HG03469 (cell line): ENCODE measurements at regions not wholly inside any gene's neighbourhood (a gene's known extent, or its start where the extent isn't known, plus 50 kb on each side); places are given as distances from the start of the nearest gene placed in this dataset.

Source experiments
- ATAC-seq: cut with Tn5 transposase; IDR thresholded peaks from one replicate; pipeline ENCODE4 v1.9.1; 2021; ENCODE audit warnings: mild to moderate bottlenecking, moderate library complexity, moderate number of reproducible peaks; ENCODE audit not compliant: unreplicated experiment

DNA sequence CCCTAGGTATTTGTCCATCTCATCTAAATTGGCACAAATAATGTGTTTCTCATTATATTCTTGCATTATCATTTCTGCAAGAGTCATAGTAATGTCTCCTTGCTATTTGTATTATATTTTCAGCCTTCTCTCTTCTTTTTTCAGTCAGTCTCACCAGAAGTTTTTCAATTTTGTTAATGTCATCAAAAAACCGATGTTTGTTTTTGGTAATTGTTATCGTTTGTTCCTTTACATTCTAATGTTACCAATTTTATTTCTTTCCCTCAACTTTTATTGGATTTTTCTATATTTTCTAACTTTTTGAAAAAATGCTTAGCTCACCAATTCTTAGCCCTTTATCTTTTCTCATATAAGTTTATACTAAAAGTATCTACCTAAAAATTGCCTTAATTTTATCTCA, 82.2 kb upstream of the NRSN1 start:
- ATAC-seq, result no peak

DNA sequence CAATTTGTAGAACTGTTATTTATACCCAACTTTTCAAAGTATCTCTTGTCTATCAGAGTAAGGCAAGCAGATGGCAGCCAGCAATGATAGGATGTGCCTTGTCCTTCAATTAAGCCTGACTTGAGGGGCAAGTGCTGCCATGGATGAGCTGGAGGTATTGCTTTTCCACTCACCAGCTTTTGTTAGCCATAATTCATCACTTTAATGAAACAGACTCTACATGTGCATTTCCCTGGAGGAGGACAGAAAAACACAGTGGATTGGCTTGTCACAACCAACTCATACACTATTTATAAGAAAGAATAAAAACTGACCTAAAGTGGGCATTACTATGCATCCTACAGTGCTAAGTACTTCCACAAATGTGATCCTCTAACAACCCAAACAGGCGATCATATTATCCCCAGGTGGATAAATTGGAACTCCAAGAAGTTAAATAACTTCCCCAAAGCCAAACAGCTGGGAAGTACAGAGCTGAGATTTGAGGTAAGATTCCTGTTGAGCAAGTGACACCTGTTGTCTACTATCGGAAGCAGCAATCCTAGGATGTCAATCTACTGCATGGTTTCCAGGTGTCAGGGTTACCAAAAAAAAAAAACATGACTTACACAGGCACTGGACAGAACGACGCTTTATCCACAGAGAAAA, 73.9 kb upstream of the NRSN1 start:
- ATAC-seq, result no peak

DNA sequence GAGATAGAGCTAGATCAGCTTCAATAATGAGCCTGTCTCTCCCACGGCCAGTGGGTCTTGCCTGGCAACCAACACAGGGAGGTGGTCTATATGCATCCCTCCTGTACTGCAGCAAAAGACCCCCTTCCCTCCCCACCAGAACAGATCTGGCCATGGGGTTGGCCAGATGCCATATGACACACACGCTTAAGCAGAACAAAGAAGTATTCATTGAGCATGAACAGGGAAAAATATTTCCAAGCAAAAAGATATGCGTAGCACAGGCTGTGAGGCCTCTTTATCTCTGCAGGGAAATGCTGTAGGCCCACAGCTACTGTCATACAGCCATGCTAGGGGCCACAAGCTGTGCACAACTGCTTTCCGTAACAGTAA, 73.4 kb upstream of the NRSN1 start:
- ATAC-seq, result no peak

DNA sequence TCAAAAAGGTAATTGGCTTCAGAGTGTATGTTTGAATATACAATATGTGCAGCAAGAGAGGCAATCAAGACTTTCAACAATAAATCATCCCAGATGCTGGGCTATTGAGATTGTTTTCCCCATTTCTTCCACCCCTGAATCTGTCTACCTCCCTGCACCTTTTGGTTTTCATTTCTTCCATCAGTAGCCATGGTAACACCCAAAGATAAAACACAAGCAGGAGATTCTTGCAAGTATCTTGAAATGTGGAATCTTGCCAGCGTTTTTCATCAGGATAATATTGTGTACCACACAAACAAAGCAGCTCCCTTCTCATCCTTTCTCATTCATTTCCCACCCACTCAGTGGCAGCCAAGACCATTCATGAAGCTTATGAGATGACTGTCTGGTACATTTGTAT, 73.0 kb upstream of the NRSN1 start:
- no peak for ATAC-seq

DNA sequence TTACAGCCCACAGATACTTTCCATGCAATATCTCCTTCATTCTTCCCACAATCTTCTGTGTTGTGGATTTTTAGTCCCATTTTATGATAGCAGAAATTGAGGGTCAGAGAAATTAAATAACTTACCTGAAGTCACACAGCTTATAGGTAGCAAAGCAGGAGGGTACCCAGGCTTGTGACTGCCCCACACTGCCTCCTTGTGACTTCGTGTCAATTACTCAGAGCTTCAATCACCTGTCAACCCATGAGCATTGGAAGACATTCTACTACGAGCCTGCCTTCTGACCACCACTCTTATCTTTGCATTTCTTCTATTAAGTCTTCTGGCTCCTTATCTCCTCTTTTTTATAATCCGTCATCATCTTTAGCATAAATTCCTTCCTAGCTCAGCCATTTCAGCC, 71.6 kb upstream of the NRSN1 start:
- no peak for ATAC-seq

DNA sequence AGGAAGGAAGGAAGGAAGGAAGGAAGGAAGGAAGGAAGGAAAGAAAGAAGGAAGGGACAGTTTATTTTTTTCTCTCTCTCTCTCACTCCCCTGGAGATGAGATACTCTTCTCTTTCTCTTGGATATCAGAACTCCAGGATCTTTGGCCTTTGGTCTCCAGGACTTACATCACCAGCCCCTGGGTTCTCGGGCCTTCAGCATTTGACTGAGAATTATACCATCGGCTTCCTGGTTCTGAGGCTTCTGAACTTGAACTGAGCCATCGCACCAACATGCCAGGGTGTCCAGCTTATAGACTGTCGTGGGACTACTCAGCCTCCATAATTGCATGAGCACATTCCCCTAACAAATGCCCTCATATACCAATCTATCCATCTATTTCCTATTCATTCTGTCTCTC, 69.4 kb upstream of the NRSN1 start:
- ATAC-seq, result no peak

DNA sequence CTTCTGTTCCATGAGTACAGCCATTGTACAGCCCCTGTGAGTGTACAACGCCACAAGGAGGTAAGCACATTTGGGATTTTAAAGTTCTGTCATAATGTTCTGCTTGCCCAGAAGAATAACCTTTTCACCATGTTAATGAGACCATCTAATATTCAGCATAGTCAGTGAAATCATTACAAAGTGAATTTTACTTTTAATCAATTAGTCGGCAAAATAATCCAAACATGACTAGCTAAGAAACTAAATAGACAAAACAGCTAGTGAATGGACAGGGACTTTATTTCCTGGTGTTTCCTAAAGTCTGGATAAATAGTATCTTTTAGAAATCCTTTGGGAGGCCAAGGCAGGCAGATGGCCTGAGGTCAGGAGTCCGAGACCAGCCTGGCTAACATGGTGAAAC, 69.0 kb upstream of the NRSN1 start:
- no peak for ATAC-seq

DNA sequence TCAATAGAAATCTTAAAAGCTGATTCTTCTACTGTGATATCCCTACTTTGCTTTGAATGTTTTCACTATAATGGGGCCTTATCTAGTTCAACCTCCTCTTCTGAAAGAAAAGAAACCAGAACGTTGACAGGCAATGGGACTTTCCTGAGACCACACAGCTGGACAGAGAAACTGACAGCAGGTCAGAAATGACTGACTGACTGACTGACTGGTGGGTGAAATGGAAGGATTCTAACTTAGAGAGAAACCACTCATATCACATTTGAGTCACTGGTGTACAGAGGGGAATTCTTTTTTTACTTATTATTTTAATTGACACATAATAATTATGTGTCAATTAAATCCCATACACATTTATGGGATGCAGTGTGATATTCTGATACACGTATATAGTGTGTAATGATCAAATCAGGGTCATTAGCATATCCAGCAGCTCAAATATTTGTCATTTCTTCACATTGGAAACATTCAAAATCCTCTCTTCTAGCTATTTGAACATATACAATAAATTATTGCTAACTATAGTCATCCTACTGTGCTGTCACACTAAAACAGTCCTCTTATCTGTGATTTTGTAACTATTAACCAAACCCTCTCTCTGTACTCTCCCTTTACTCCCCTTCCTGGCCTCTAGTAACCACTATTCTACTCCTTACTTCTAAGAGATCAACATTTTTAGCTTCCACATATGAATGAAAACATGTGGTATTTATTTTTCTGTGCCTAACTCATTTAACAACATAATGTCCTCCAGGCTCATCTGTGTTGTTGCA, 64.8 kb upstream of the NRSN1 start:
- peak; percentile 93 for ATAC-seq

DNA sequence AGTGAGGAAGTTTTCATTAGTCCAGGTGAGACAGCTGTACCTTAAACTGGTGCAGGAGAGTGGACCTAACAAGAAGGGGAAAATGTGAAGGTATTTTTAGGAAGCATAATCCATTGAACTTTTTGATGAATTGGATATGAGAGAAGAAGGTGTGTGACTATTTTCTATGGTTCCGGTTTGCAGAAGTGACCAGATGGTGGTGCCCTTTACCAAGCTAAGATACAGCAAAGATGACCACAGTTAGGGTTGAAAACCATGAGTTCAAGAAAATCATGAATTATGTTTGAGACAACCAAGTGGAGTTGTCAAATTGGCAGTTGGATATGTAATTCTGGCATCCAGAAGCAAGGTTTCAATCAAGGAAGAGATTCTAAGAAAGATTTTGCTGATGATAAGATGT, 61.9 kb upstream of the NRSN1 start:
- ATAC-seq, result no peak

DNA sequence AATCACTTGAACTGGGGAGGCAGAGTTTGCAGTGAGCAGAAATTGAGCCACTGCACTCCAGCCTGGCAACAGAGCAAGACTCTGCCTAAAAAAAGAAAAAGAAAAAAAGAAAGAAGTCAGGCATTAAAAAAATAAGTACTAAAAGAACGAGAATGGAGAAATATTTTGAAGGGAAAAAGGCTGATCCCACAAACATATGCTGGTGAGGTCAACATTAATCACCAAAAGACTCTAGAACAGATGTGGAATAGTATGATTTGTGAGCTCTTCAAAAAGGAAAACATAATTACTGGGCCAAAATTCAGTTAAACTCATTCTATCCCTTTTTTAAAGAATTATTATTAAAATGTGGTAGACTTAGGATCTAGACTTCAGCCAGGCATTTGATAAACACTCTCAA, 61.2 kb upstream of the NRSN1 start:
- no peak for ATAC-seq

DNA sequence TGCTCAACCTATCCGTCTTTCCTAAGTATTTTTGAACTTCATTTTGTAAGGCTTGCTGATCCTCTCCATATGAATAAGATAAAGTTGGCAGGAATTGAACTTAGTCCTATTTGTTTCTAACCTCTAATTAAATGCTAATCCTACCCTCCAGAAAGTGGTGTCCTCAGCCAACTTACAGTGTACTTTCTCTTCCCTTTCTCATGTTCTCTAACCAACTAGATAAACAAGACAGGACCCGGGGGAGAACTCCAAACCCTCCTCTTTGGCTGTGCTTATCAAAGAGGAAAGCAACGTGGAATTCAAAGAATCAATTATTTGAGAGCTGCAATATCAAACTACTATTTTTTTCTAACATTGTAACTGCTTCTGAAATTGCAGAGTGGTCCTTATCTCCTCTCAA, 56.5 kb upstream of the NRSN1 start:
- ATAC-seq, result no peak

DNA sequence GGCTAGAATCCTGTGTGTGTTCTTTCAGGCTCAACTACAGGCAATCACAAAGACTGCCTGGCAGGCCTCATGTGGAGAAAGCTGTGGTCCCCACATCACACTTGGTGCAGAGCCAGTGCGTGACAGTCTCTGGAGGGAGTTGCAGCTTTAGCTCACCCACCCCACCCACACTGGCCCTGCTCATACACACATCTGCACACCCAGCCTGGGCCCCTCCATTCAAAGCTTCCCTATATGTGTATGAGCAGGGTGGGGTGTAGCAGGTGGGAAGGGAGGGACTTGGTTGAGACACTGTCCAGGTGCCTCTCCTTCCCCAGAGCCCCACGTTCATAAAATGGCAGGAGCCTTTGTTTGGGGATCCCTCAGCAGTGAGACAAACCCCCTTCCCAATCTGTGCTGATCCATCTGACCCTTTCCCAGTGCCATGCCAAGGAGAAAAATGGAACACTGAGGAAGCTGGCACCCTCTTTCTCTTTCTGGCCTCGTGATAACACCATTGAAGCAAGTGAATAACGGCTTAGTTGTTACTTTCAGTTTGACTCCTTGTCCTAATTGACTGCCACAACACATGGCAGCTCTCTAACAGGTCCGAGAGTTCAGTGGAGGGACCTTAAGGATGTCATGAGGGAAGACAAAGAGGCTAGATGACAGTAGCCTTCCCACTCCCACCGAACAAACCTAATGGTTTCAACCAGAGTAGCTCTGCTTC, 53.8 kb upstream of the NRSN1 start:
- ATAC-seq, result peak; percentile 40

DNA sequence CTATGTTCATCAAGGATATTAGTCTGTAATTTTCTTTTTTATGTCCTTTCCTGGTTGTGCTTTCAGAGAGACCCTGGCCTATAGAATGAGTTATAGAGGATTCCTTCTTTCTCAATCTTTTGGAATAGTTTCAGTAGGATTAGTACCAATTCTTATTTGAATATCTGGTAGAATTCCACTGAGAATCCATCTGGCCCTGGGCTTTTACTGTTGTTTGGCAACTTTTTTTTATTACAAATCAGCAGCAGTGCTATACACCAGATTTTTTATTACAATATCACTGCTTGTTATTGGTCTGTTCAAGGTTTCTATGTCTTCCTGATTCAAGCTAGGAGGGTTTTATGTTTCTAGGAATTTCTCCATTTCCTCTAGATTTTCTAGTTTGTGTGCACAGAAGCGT, 50.0 kb upstream of the NRSN1 start:
- ATAC-seq, result no peak
